Neural cell (in vitro differentiated cells): ENCODE measurements at regions not wholly inside any gene's neighbourhood (a gene's known extent, or its start where the extent isn't known, plus 50 kb on each side); places are given as distances from the start of the nearest gene placed in this dataset.

Experiments used
- H2AFZ ChIP-seq: fragments of 200-600, 300-800 bp; sonication (generic), shearing (Covaris generic); 2 replicates; pipeline ENCODE4 v1.6.0; 2014; ENCODE audit warnings: low read depth, mild to moderate bottlenecking, antibody characterized with exemption, low read length, moderate library complexity
- H3F3A ChIP-seq: fragments of 200-600 bp; shearing (Covaris generic); 2 replicates; pipeline ENCODE4 v1.6.1; 2016; ENCODE audit warnings: mild to moderate bottlenecking, moderate library complexity, mixed read lengths, antibody characterized with exemption, low read length; ENCODE audit not compliant: insufficient read depth, poor library complexity, severe bottlenecking
- H3K27ac ChIP-seq: fragments of 200-600, 300-800 bp; sonication (generic), shearing (Covaris generic); 2 replicates; pipeline ENCODE4 v1.5.1; 2014; ENCODE audit warnings: mild to moderate bottlenecking, low read length, moderate library complexity
- H3K27me3 ChIP-seq: fragments of 300-800, 200-600 bp; sonication (generic), shearing (Covaris generic); 2 replicates; pipeline ENCODE4 v1.6.0; 2014; ENCODE audit warnings: mild to moderate bottlenecking, low read depth, low read length, moderate library complexity; ENCODE audit not compliant: insufficient read depth
- H3K36me3 ChIP-seq: fragments of 300-800, 200-600 bp; sonication (generic), shearing (Covaris generic); 2 replicates; pipeline ENCODE4 v1.5.1; 2014; ENCODE audit warnings: mild to moderate bottlenecking, antibody characterized with exemption, low read length, moderate library complexity; ENCODE audit not compliant: insufficient read depth
- H3K4me2 ChIP-seq: fragments of 300-800, 200-600 bp; sonication (generic), shearing (Covaris generic); 2 replicates; pipeline ENCODE4 v1.6.0; 2014; ENCODE audit warnings: mild to moderate bottlenecking, low read length
- H3K4me3 ChIP-seq: fragments of 300-800, 200-600 bp; sonication (generic), shearing (Covaris generic); 2 replicates; pipeline ENCODE4 v1.5.1; 2014; ENCODE audit warnings: mild to moderate bottlenecking, low read length, moderate library complexity
- H3K79me2 ChIP-seq: fragments of 200-600 bp; shearing (Covaris generic); replicated peaks from 2 replicates; pipeline ENCODE4 v1.6.0; 2014; ENCODE audit warnings: mild to moderate bottlenecking, low read length, moderate library complexity; ENCODE audit not compliant: insufficient read depth
- H3K9ac ChIP-seq: fragments of 300-800, 200-600 bp; sonication (generic), shearing (Covaris generic); 2 replicates; pipeline ENCODE4 v1.6.1; 2016; ENCODE audit warnings: mild to moderate bottlenecking, low read length, mixed read lengths
- H3K9me2 ChIP-seq: fragments of 200-600 bp; shearing (Covaris generic); 2 replicates; pipeline ENCODE4 v1.6.1; 2016; ENCODE audit warnings: mild to moderate bottlenecking, low read length, mixed read lengths; ENCODE audit not compliant: insufficient read depth
- H3K9me3 ChIP-seq: fragments of 200-600, 300-800 bp; sonication (generic), shearing (Covaris generic); 2 replicates; pipeline ENCODE4 v1.6.1; 2016; ENCODE audit warnings: mild to moderate bottlenecking, mixed run types, low read length, moderate library complexity, mixed read lengths
- H4K20me1 ChIP-seq: fragments of 200-600 bp; shearing (Covaris generic); 2 replicates; pipeline ENCODE4 v1.6.1; 2016; ENCODE audit warnings: mild to moderate bottlenecking, mixed run types; ENCODE audit not compliant: insufficient read depth
- CTCF ChIP-seq: fragments of 450-650 bp; IDR thresholded peaks from 2 replicates; pipeline ENCODE4 v1.5.1; 2014; ENCODE audit warnings: antibody characterized with exemption, mild to moderate bottlenecking, moderate library complexity; ENCODE audit not compliant: poor library complexity, severe bottlenecking
- EP300 ChIP-seq: fragments of 450-650 bp; conservative IDR thresholded peaks from 2 replicates; pipeline ENCODE4 v1.6.1; 2014; ENCODE audit warnings: antibody characterized with exemption, mild to moderate bottlenecking, moderate library complexity; ENCODE audit not compliant: poor library complexity, severe bottlenecking
- EZH2 ChIP-seq: fragments of 200-600, 300-800 bp; shearing (Covaris generic), sonication (generic); IDR thresholded peaks from 2 replicates; pipeline ENCODE4 v1.6.1; 2014; ENCODE audit warnings: antibody characterized with exemption, low read length, borderline replicate concordance, mild to moderate bottlenecking; ENCODE audit not compliant: insufficient read depth, poor library complexity, severe bottlenecking
- MXI1 ChIP-seq: fragments of 450-650 bp; conservative IDR thresholded peaks from 2 replicates; pipeline ENCODE4 v1.6.1; 2014; ENCODE audit warnings: antibody characterized with exemption, mild to moderate bottlenecking; ENCODE audit not compliant: poor library complexity, severe bottlenecking
- POLR2AphosphoS5 ChIP-seq: IDR thresholded peaks from 2 replicates; pipeline ENCODE4 v1.6.1; 2012
- RAD21 ChIP-seq: fragments of 450-650 bp; conservative IDR thresholded peaks from 2 replicates; pipeline ENCODE4 v1.6.1; 2014; ENCODE audit warnings: antibody characterized with exemption, mild to moderate bottlenecking, moderate library complexity
- REST ChIP-seq: IDR thresholded peaks from 2 replicates; pipeline ENCODE4 v1.6.1; 2012; ENCODE audit warnings: borderline replicate concordance
- SMC3 ChIP-seq: fragments of 450-650 bp; conservative IDR thresholded peaks from 2 replicates; pipeline ENCODE4 v1.6.1; 2014; ENCODE audit warnings: antibody characterized with exemption, mild to moderate bottlenecking, moderate library complexity; ENCODE audit not compliant: poor library complexity
- TAF1 ChIP-seq: IDR thresholded peaks from 2 replicates; pipeline ENCODE4 v1.6.1; 2012; ENCODE audit warnings: low read depth

GRCh38 chr15:77538793-77539497, 93.8 kb downstream of the LINGO1 start:
- Histone ChIP-seq H3K36me3 (no peaks in the 10 kb centered on the region), H3K27me3 (no peaks in the 10 kb centered on the region), H3K79me2 (no peaks in the 10 kb centered on the region), H2AFZ (no peak overlapping the region), H3K9ac (no peak overlapping the region), H3K9me2 (no peaks in the 10 kb centered on the region), H3K4me3 (no peak overlapping the region), H3K27ac (no peak overlapping the region), H3F3A (no peaks in the 10 kb centered on the region), H3K9me3 (no peaks in the 10 kb centered on the region), H4K20me1 (no peaks in the 10 kb centered on the region), H3K4me2 (no peak overlapping the region)
- TF ChIP-seq EZH2 = no peak
- no peak for TF ChIP-seq REST
- TF ChIP-seq MXI1 = no peak
- TF ChIP-seq POLR2AphosphoS5 = no peak
- no peak for TF ChIP-seq TAF1
- TF ChIP-seq SMC3 = no peak
- TF ChIP-seq CTCF = no peak
- no peak for TF ChIP-seq RAD21
- TF ChIP-seq EP300 = no peak

- Histone ChIP-seq H3K4me2 (no peak overlapping the region), H3K36me3 (no peaks in the 10 kb centered on the region), H3K4me3 (no peak overlapping the region), H3K79me2 (no peaks in the 10 kb centered on the region), H3K27ac (no peak overlapping the region), H3K27me3 (no peaks in the 10 kb centered on the region), H4K20me1 (no peaks in the 10 kb centered on the region), H3K9ac (no peak overlapping the region), H2AFZ (no peak overlapping the region), H3K9me3 (no peaks in the 10 kb centered on the region), H3F3A (no peaks in the 10 kb centered on the region), H3K9me2 (no peaks in the 10 kb centered on the region)
- TF ChIP-seq CTCF (no peak), EZH2 (no peak), POLR2AphosphoS5 (no peak), MXI1 (no peak), RAD21 (no peak), SMC3 (no peak)
Observed at GRCh38 chr15:77538027-77538451, 94.7 kb downstream of the LINGO1 start.
